ENCODE measurements at regions not wholly inside any gene's neighbourhood (a gene's known extent, or its start where the extent isn't known, plus 50 kb on each side); places are given as distances from the start of the nearest gene placed in this dataset.

- H3K4me1 Mint-ChIP-seq (ENCODE audit: low read depth) = peaks cover 7% of the 10 kb centered on the region
- H3K27ac Mint-ChIP-seq (ENCODE audit: unreplicated experiment) = no peak overlapping the region
- no peak for TF ChIP-seq CTCF (IDR thresholded peaks at IDR 0.05)
- DNase-seq (ENCODE audit: low spot score) = no peak
- H3K27me3 Mint-ChIP-seq (ENCODE audit: low read depth) = no peaks in the 10 kb centered on the region
- peaks cover 21% of the 10 kb centered on the region for H3K9me3 Mint-ChIP-seq (ENCODE audit: low read depth)
- peaks cover 7% of the 10 kb centered on the region for H3K36me3 Mint-ChIP-seq (ENCODE audit: low read depth)
- no peak overlapping the region for H3K4me3 Mint-ChIP-seq (ENCODE audit: unreplicated experiment)
Observed at GRCh38 chr12:88437226-88437625, 143.0 kb downstream of the KITLG start.
